Neural cell (in vitro differentiated cells): ENCODE measurements at regions not wholly inside any gene's neighbourhood (a gene's known extent, or its start where the extent isn't known, plus 50 kb on each side); places are given as distances from the start of the nearest gene placed in this dataset.

Source experiments
- H2AFZ ChIP-seq: fragments of 200-600, 300-800 bp; sonication (generic), shearing (Covaris generic); 2 replicates; pipeline ENCODE4 v1.6.0; 2014; ENCODE audit warnings: low read depth, mild to moderate bottlenecking, antibody characterized with exemption, low read length, moderate library complexity
- H3F3A ChIP-seq: fragments of 200-600 bp; shearing (Covaris generic); 2 replicates; pipeline ENCODE4 v1.6.1; 2016; ENCODE audit warnings: mild to moderate bottlenecking, moderate library complexity, mixed read lengths, antibody characterized with exemption, low read length; ENCODE audit not compliant: insufficient read depth, poor library complexity, severe bottlenecking
- H3K27ac ChIP-seq: fragments of 200-600, 300-800 bp; sonication (generic), shearing (Covaris generic); 2 replicates; pipeline ENCODE4 v1.5.1; 2014; ENCODE audit warnings: mild to moderate bottlenecking, low read length, moderate library complexity
- H3K27me3 ChIP-seq: fragments of 300-800, 200-600 bp; sonication (generic), shearing (Covaris generic); 2 replicates; pipeline ENCODE4 v1.6.0; 2014; ENCODE audit warnings: mild to moderate bottlenecking, low read depth, low read length, moderate library complexity; ENCODE audit not compliant: insufficient read depth
- H3K36me3 ChIP-seq: fragments of 300-800, 200-600 bp; sonication (generic), shearing (Covaris generic); 2 replicates; pipeline ENCODE4 v1.5.1; 2014; ENCODE audit warnings: mild to moderate bottlenecking, antibody characterized with exemption, low read length, moderate library complexity; ENCODE audit not compliant: insufficient read depth
- H3K4me2 ChIP-seq: fragments of 300-800, 200-600 bp; sonication (generic), shearing (Covaris generic); 2 replicates; pipeline ENCODE4 v1.6.0; 2014; ENCODE audit warnings: mild to moderate bottlenecking, low read length
- H3K4me3 ChIP-seq: fragments of 300-800, 200-600 bp; sonication (generic), shearing (Covaris generic); 2 replicates; pipeline ENCODE4 v1.5.1; 2014; ENCODE audit warnings: mild to moderate bottlenecking, low read length, moderate library complexity
- H3K79me2 ChIP-seq: fragments of 200-600 bp; shearing (Covaris generic); replicated peaks from 2 replicates; pipeline ENCODE4 v1.6.0; 2014; ENCODE audit warnings: mild to moderate bottlenecking, low read length, moderate library complexity; ENCODE audit not compliant: insufficient read depth
- H3K9ac ChIP-seq: fragments of 300-800, 200-600 bp; sonication (generic), shearing (Covaris generic); 2 replicates; pipeline ENCODE4 v1.6.1; 2016; ENCODE audit warnings: mild to moderate bottlenecking, low read length, mixed read lengths
- H3K9me2 ChIP-seq: fragments of 200-600 bp; shearing (Covaris generic); 2 replicates; pipeline ENCODE4 v1.6.1; 2016; ENCODE audit warnings: mild to moderate bottlenecking, low read length, mixed read lengths; ENCODE audit not compliant: insufficient read depth
- H3K9me3 ChIP-seq: fragments of 200-600, 300-800 bp; sonication (generic), shearing (Covaris generic); 2 replicates; pipeline ENCODE4 v1.6.1; 2016; ENCODE audit warnings: mild to moderate bottlenecking, mixed run types, low read length, moderate library complexity, mixed read lengths
- H4K20me1 ChIP-seq: fragments of 200-600 bp; shearing (Covaris generic); 2 replicates; pipeline ENCODE4 v1.6.1; 2016; ENCODE audit warnings: mild to moderate bottlenecking, mixed run types; ENCODE audit not compliant: insufficient read depth
- CTCF ChIP-seq: fragments of 450-650 bp; IDR thresholded peaks from 2 replicates; pipeline ENCODE4 v1.5.1; 2014; ENCODE audit warnings: antibody characterized with exemption, mild to moderate bottlenecking, moderate library complexity; ENCODE audit not compliant: poor library complexity, severe bottlenecking
- EP300 ChIP-seq: fragments of 450-650 bp; conservative IDR thresholded peaks from 2 replicates; pipeline ENCODE4 v1.6.1; 2014; ENCODE audit warnings: antibody characterized with exemption, mild to moderate bottlenecking, moderate library complexity; ENCODE audit not compliant: poor library complexity, severe bottlenecking
- EZH2 ChIP-seq: fragments of 200-600, 300-800 bp; shearing (Covaris generic), sonication (generic); IDR thresholded peaks from 2 replicates; pipeline ENCODE4 v1.6.1; 2014; ENCODE audit warnings: antibody characterized with exemption, low read length, borderline replicate concordance, mild to moderate bottlenecking; ENCODE audit not compliant: insufficient read depth, poor library complexity, severe bottlenecking
- MXI1 ChIP-seq: fragments of 450-650 bp; conservative IDR thresholded peaks from 2 replicates; pipeline ENCODE4 v1.6.1; 2014; ENCODE audit warnings: antibody characterized with exemption, mild to moderate bottlenecking; ENCODE audit not compliant: poor library complexity, severe bottlenecking
- POLR2AphosphoS5 ChIP-seq: IDR thresholded peaks from 2 replicates; pipeline ENCODE4 v1.6.1; 2012
- RAD21 ChIP-seq: fragments of 450-650 bp; conservative IDR thresholded peaks from 2 replicates; pipeline ENCODE4 v1.6.1; 2014; ENCODE audit warnings: antibody characterized with exemption, mild to moderate bottlenecking, moderate library complexity
- REST ChIP-seq: IDR thresholded peaks from 2 replicates; pipeline ENCODE4 v1.6.1; 2012; ENCODE audit warnings: borderline replicate concordance
- SMC3 ChIP-seq: fragments of 450-650 bp; conservative IDR thresholded peaks from 2 replicates; pipeline ENCODE4 v1.6.1; 2014; ENCODE audit warnings: antibody characterized with exemption, mild to moderate bottlenecking, moderate library complexity; ENCODE audit not compliant: poor library complexity
- TAF1 ChIP-seq: IDR thresholded peaks from 2 replicates; pipeline ENCODE4 v1.6.1; 2012; ENCODE audit warnings: low read depth

GRCh38 chr15:31448635-31448979, 122.0 kb downstream of the KLF13 start:
- H3K9me2 ChIP-seq = no peaks in the 10 kb centered on the region
- H3K79me2 ChIP-seq = no peaks in the 10 kb centered on the region
- no peaks in the 10 kb centered on the region for H3K27me3 ChIP-seq
- H3K27ac ChIP-seq = no peak overlapping the region
- no peak overlapping the region for H3K4me3 ChIP-seq
- no peak overlapping the region for H3K4me2 ChIP-seq
- no peaks in the 10 kb centered on the region for H4K20me1 ChIP-seq
- TF ChIP-seq TAF1 = no peak
- no peak for TF ChIP-seq MXI1
- no peak for TF ChIP-seq EZH2
- TF ChIP-seq EP300 = no peak
- no peak for TF ChIP-seq RAD21
- TF ChIP-seq CTCF = no peak
- TF ChIP-seq POLR2AphosphoS5 = no peak
- TF ChIP-seq REST = no peak
- no peak for TF ChIP-seq SMC3
- H2AFZ ChIP-seq = no peak overlapping the region
- no peak overlapping the region for H3K9ac ChIP-seq
- no peaks in the 10 kb centered on the region for H3F3A ChIP-seq
- no peaks in the 10 kb centered on the region for H3K9me3 ChIP-seq
- H3K36me3 ChIP-seq = no peaks in the 10 kb centered on the region

- TF ChIP-seq SMC3 (no peak), EP300 (no peak), MXI1 (no peak), EZH2 (no peak), RAD21 (no peak), CTCF (no peak), REST (no peak), TAF1 (no peak), POLR2AphosphoS5 (no peak)
- Histone ChIP-seq H3K36me3 (no peaks in the 10 kb centered on the region), H2AFZ (no peak overlapping the region), H3K4me3 (no peak overlapping the region), H3K9me2 (no peaks in the 10 kb centered on the region), H3K27me3 (no peaks in the 10 kb centered on the region), H3K4me2 (no peak overlapping the region), H3F3A (no peaks in the 10 kb centered on the region), H4K20me1 (no peaks in the 10 kb centered on the region), H3K79me2 (no peaks in the 10 kb centered on the region), H3K9ac (no peak overlapping the region), H3K27ac (no peak overlapping the region), H3K9me3 (no peaks in the 10 kb centered on the region)
Observed at GRCh38 chr15:31452595-31453557, 126.2 kb downstream of the KLF13 start.
